Type B pancreatic cell (in vitro differentiated cells): ENCODE measurements at regions not wholly inside any gene's neighbourhood (a gene's known extent, or its start where the extent isn't known, plus 50 kb on each side); places are given as distances from the start of the nearest gene placed in this dataset.
"Not testable (repeated sequence)": the region's sequence is repeated elsewhere in the genome, so short reads cannot be mapped to it uniquely, and the experiment has no call there.

ENCODE experiments used
- DNase-seq: peaks from one replicate; pipeline ENCODE4 v3.0.0; 2021; ENCODE audit warnings: mixed read lengths; ENCODE audit not compliant: unreplicated experiment; ENCODE audit errors: extremely low spot score
- H3K27ac Mint-ChIP-seq: 2 replicates; pipeline ENCODE4 v1.8.0; 2021; ENCODE audit warnings: mild to moderate bottlenecking, mixed read lengths
- H3K27me3 Mint-ChIP-seq: 2 replicates; pipeline ENCODE4 v1.8.0; 2021; ENCODE audit warnings: mixed read lengths
- H3K36me3 Mint-ChIP-seq: 2 replicates; pipeline ENCODE4 v1.8.0; 2021; ENCODE audit warnings: mixed read lengths
- H3K4me1 Mint-ChIP-seq: one replicate; pipeline ENCODE4 v1.8.0; 2021; ENCODE audit warnings: mixed read lengths; ENCODE audit not compliant: unreplicated experiment
- H3K4me3 Mint-ChIP-seq: 2 replicates; pipeline ENCODE4 v1.8.0; 2021; ENCODE audit warnings: mild to moderate bottlenecking, mixed read lengths
- H3K9me3 Mint-ChIP-seq: 2 replicates; pipeline ENCODE4 v1.8.0; 2021; ENCODE audit warnings: mixed read lengths
- CTCF ChIP-seq: fragments of 200-600 bp; sonication (generic); conservative IDR thresholded peaks from 2 replicates; pipeline ENCODE4 v1.5.0; 2021; ENCODE audit warnings: antibody characterized with exemption, mild to moderate bottlenecking

GRCh38 chr11:67859513-67860161 is 144.3 kb downstream of the UNC93B1 start:
- DNase-seq, H3K36me3 Mint-ChIP-seq, H3K4me3 Mint-ChIP-seq, H3K9me3 Mint-ChIP-seq, H3K27ac Mint-ChIP-seq, H3K4me1 Mint-ChIP-seq: not testable (repeated sequence)
- peak; percentile 62 for TF ChIP-seq CTCF
- peaks cover 18% of the 10 kb centered on the region for H3K27me3 Mint-ChIP-seq

DNA sequence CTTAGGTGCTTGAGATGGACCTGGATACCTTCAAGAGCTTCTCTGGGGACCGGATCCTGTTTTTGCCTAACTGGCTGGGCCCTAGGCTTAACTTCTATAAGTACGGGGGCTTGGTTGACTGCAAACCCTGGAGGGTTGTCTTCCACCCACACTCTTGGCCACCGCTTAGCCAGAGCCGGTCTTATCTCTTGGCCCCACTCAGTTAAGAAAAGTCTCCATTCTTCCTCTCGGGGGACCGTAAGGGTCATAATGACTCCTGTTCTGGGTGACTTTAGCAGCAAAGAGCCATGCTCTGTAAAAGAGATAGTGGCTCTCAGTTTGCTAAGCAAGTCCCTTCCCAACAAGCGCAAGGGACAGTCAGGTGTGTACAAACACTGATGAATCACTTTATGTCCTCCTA is 153.2 kb downstream of the UNC93B1 start:
- peaks cover 18% of the 10 kb centered on the region for H3K27me3 Mint-ChIP-seq
- not testable (repeated sequence) for H3K4me1 Mint-ChIP-seq, H3K4me3 Mint-ChIP-seq, H3K27ac Mint-ChIP-seq, DNase-seq, H3K36me3 Mint-ChIP-seq, H3K9me3 Mint-ChIP-seq

- not testable (repeated sequence) for H3K36me3 Mint-ChIP-seq, H3K4me1 Mint-ChIP-seq, H3K27ac Mint-ChIP-seq, H3K4me3 Mint-ChIP-seq, H3K9me3 Mint-ChIP-seq, DNase-seq
- H3K27me3 Mint-ChIP-seq, result peaks cover 15% of the 10 kb centered on the region
These were observed 154.1 kb downstream of the UNC93B1 start for GRCh38 chr11:67849766-67850165.

DNA sequence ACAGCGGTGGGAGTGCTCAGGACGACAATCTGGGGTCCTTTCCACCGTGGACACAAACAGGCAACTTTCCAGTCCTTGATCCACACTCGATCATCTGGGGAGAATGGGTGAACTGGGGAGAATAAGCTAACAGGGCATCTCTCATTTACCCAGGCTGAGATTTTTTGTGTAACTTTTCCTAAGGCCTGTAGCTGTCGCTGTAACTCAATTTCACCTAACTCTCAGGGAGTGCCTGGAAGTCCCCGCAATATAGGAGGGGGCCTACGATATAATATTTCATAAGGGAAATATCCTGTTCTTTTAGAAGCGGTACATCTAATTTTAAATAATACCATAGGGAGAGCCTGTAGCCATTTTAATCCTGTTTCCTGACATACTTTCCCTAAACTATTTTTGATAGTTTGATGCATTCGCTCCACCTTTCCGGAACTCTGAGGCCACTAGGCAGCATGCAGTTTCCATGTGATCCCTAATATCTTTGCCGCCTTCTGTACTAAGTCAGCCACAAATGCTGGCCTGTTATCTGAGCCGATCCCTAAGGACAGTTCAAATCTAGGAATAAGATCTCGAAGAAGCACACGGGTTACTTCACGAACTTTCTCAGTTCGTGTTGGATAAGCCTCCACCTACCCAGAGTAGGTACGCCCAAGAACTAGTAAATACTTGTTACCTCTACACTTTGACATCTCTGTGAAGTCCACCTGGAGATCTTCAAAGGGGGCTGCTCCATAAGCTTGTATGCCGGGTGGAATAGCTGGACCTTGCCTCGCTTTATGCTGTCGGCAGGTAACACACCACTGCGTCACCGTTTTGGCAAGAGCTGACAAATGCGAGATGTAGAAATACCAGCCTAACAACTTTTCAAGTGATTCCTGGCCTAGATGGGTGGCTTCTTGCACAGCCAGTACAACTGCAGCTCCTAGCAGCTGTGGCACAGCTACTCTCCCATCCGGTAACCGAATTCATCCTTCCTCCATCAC is 155.7 kb downstream of the UNC93B1 start:
- TF ChIP-seq CTCF, result peak; percentile 68
- Mint-ChIP-seq H3K27ac (peak overlapping the region; percentile 93), H3K4me3 (peak overlapping the region; percentile 39), H3K27me3 (peaks cover 14% of the 10 kb centered on the region)
- H3K9me3 Mint-ChIP-seq, DNase-seq, H3K4me1 Mint-ChIP-seq, H3K36me3 Mint-ChIP-seq: not testable (repeated sequence)

DNA sequence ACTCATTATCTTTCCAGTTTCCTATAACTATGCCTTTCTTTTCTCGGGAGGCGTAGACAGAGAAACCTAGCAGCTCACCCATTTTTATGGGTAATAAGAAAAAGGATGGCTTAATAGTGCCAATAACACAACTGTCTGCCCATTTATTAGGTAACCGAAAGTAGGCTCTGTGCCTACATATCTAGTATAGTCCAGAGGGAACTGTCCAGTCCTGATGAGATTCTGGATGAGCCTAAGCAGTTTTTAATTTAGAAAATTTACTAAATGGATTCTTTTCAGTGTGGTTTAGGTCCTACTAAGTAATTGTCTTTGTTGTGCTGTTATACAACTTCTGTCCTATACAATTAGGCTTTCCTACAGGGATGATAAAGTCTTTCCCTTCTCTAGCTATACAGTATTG is 157.6 kb downstream of the UNC93B1 start:
- H3K4me1 Mint-ChIP-seq, DNase-seq, H3K27ac Mint-ChIP-seq, H3K4me3 Mint-ChIP-seq, H3K36me3 Mint-ChIP-seq, H3K9me3 Mint-ChIP-seq: not testable (repeated sequence)
- peaks cover 29% of the 10 kb centered on the region for H3K27me3 Mint-ChIP-seq

- H3K4me1 Mint-ChIP-seq, H3K36me3 Mint-ChIP-seq, H3K4me3 Mint-ChIP-seq, H3K27ac Mint-ChIP-seq, DNase-seq, H3K9me3 Mint-ChIP-seq: not testable (repeated sequence)
- peaks cover 34% of the 10 kb centered on the region for H3K27me3 Mint-ChIP-seq
These were observed 158.6 kb downstream of the UNC93B1 start for GRCh38 chr11:67845296-67845695.

- H3K36me3 Mint-ChIP-seq, H3K4me3 Mint-ChIP-seq, H3K27ac Mint-ChIP-seq: not testable (repeated sequence)
These were observed 163.3 kb downstream of the UNC93B1 start for GRCh38 chr11:67840599-67840998.

DNA sequence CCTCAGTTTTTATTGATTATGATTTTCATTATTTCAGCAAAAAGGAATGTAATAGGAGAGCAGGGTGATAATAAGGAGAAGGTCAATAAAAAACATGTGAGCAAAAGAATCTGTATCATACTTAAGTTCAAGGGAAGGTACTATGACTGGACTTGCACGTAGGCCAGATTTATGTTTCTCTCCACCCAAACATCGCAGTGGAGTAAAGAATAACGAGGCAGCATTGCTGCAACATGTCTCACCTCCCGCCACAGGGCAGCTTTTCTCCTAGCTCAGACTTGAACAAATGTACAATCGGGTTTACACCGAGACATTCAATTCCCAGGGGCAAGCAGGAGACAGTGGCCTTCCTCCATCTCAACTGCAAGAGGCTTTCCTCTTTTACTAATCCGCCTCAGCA is 155.7 kb upstream of the ALDH3B2 start:
- not testable (repeated sequence) for H3K27ac Mint-ChIP-seq, H3K4me3 Mint-ChIP-seq, DNase-seq, H3K9me3 Mint-ChIP-seq, H3K36me3 Mint-ChIP-seq
- peaks cover 23% of the 10 kb centered on the region for H3K27me3 Mint-ChIP-seq
- H3K4me1 Mint-ChIP-seq, result peaks cover 12% of the 10 kb centered on the region

More at GRCh38 chr11:67840599-67840998, 163.3 kb downstream of the UNC93B1 start:
- H3K9me3 Mint-ChIP-seq, DNase-seq, H3K4me1 Mint-ChIP-seq: not testable (repeated sequence)
- H3K27me3 Mint-ChIP-seq, result peaks cover 33% of the 10 kb centered on the region

DNA sequence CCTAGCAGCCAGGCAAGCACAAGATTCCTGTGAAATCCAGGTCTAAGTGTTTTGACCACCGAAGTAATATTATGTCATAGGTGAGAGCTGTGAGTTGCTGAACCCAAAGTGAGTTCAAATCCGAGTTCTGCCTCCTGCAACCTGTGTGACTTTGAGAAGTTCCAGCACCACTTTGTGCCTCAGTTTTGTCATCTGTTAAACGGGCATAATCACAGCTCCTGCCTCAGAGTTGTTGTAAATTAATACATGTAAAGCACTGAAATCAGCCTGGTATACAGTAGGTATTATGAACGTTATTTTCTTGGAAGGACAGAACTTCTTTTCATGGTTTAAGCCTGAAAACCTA is 152.5 kb upstream of the ALDH3B2 start:
- H3K9me3 Mint-ChIP-seq, H3K4me3 Mint-ChIP-seq, DNase-seq, H3K36me3 Mint-ChIP-seq, H3K27ac Mint-ChIP-seq: not testable (repeated sequence)
- H3K4me1 Mint-ChIP-seq, result peaks cover 12% of the 10 kb centered on the region
- H3K27me3 Mint-ChIP-seq, result peaks cover 38% of the 10 kb centered on the region

- Mint-ChIP-seq H3K4me1 (peaks cover 12% of the 10 kb centered on the region), H3K27me3 (peaks cover 37% of the 10 kb centered on the region), H3K4me3 (peak overlapping the region; percentile 10)
- not testable (repeated sequence) for H3K9me3 Mint-ChIP-seq, H3K36me3 Mint-ChIP-seq, H3K27ac Mint-ChIP-seq, DNase-seq
These were observed 151.9 kb upstream of the ALDH3B2 start for GRCh38 chr11:67826028-67826950.

DNA sequence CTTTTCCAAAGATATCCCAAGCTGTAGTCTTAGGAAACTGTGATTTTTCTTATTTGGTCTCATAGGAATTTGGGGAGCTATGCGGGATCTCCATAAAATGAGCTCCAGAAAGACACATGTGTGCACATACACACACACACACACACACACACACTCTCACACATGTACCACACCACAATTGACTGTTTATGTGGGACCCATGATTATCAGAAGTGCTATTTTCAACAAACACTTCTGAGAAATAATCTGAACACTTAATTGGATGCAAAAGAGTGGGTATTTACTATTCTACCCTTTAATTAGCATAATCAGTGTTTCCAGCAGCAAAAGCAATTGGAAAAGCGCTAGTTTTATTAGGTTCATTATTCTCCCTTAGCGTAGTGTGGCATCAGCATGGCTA is 150.4 kb upstream of the ALDH3B2 start:
- H3K27ac Mint-ChIP-seq, H3K9me3 Mint-ChIP-seq, DNase-seq, H3K36me3 Mint-ChIP-seq, H3K4me3 Mint-ChIP-seq: not testable (repeated sequence)
- H3K27me3 Mint-ChIP-seq, result peaks cover 39% of the 10 kb centered on the region
- H3K4me1 Mint-ChIP-seq, result peaks cover 12% of the 10 kb centered on the region
